WERI-Rb-1 (cell line): ENCODE measurements at regions not wholly inside any gene's neighbourhood (a gene's known extent, or its start where the extent isn't known, plus 50 kb on each side); places are given as distances from the start of the nearest gene placed in this dataset.
"Not testable (repeated sequence)": the region's sequence is repeated elsewhere in the genome, so short reads cannot be mapped to it uniquely, and the experiment has no call there.

Experiments
- DNase-seq: peaks from one replicate; pipeline ENCODE4 v3.0.0-alpha.2; 2020
- H3K27ac ChIP-seq: fragments of 250-450 bp; sonication (Bioruptor Pico); 2 replicates; pipeline ENCODE4 v1.5.1; 2020; ENCODE audit warnings: mild to moderate bottlenecking, moderate library complexity
- H3K27me3 ChIP-seq: fragments of 250-450 bp; sonication (Bioruptor Pico); 2 replicates; pipeline ENCODE4 v1.5.1; 2021; ENCODE audit warnings: mild to moderate bottlenecking, low read depth, moderate library complexity; ENCODE audit not compliant: insufficient read depth, severe bottlenecking
- H3K36me3 ChIP-seq: fragments of 250-450 bp; sonication (Bioruptor Pico); 2 replicates; pipeline ENCODE4 v1.5.1; 2020; ENCODE audit warnings: mild to moderate bottlenecking, moderate library complexity
- H3K4me3 ChIP-seq: 2 replicates; pipeline ENCODE4 v1.5.1; 2011; ENCODE audit warnings: low read depth, mild to moderate bottlenecking, control low read depth, low read length
- H3K9me3 ChIP-seq: fragments of 250-450 bp; sonication (Bioruptor Pico); 2 replicates; pipeline ENCODE4 v1.5.1; 2021; ENCODE audit warnings: mild to moderate bottlenecking, moderate library complexity; ENCODE audit not compliant: severe bottlenecking
- TF ChIP-seq, protein P1 (sequence below): IDR thresholded peaks from 2 replicates; pipeline ENCODE4 v1.5.1; 2011; ENCODE audit warnings: low read depth, mild to moderate bottlenecking, control low read depth, inconsistent platforms, low read length

DNA sequence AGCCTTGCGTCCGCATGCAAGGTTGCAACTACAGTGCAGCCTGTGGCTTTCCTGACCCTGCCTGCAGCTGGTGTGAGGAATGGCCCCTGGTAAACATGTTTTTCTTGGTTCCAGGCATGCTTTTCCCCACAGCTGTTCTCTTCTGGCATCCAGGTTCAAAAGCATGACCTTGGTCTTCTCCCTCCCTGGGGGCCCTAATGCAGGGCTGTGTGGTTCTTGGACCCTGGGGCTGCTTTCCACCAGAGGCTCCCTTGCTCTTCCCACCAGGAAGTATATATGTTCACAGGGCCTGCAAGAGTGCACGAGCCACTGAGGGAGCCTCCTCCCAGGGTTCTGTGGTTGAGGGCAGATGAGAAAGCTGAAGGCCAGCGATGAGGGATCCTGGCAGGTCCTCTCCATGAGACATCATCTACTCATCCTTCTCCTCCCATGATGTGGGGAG lies 125.9 kb downstream of the BCL2L11 start:
- H3K4me3 ChIP-seq, result no peak overlapping the region
- H3K27ac ChIP-seq, result no peak overlapping the region
- peaks cover 65% of the 10 kb centered on the region for H3K27me3 ChIP-seq
- no peaks in the 10 kb centered on the region for H3K36me3 ChIP-seq
- no peak for DNase-seq
- no peaks in the 10 kb centered on the region for H3K9me3 ChIP-seq
- TF ChIP-seq, protein P1, sequence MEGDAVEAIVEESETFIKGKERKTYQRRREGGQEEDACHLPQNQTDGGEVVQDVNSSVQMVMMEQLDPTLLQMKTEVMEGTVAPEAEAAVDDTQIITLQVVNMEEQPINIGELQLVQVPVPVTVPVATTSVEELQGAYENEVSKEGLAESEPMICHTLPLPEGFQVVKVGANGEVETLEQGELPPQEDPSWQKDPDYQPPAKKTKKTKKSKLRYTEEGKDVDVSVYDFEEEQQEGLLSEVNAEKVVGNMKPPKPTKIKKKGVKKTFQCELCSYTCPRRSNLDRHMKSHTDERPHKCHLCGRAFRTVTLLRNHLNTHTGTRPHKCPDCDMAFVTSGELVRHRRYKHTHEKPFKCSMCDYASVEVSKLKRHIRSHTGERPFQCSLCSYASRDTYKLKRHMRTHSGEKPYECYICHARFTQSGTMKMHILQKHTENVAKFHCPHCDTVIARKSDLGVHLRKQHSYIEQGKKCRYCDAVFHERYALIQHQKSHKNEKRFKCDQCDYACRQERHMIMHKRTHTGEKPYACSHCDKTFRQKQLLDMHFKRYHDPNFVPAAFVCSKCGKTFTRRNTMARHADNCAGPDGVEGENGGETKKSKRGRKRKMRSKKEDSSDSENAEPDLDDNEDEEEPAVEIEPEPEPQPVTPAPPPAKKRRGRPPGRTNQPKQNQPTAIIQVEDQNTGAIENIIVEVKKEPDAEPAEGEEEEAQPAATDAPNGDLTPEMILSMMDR, result no peak

DNA sequence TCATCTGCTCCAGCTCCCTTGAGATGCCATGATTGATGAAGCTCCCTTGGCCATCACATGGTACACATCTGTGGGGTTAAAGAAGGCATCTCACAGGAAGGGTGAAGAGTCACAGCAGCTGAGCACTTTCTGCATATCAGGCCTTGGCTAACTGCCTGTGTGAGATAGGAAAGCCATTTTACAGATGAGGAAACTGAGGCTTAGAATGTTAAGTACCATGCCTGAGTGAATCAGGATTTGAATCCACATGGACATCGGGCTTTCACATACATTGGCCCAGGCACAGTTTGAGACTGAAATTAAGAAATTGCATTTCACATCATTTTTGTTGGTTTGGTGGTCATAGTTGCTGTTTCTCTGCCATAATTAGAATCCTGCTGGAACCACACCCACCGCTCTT lies 126.8 kb downstream of the BCL2L11 start:
- DNase-seq, result no peak
- TF ChIP-seq, protein P1, result no peak
- H3K27me3 ChIP-seq, result peaks cover 57% of the 10 kb centered on the region

DNA sequence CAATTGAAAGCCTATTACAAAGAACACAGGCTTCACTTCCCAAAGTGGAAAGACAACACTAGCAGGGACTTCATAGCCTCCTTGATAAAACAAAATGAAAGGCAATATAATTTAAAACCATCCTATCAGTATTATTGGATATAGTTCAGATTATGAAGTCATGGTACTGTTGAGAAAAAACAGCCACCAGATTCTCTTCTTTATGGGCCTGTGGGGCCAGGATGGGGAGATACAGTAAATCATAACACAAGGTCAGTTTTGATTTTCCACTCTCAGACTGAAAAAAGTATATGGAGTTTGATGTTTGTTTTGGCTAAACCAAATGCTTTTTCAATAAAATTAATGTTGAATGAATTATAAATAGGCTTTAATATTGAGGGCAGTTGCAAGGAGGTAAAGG lies 129.1 kb downstream of the BCL2L11 start:
- H3K27ac ChIP-seq, result no peak overlapping the region
- no peaks in the 10 kb centered on the region for H3K36me3 ChIP-seq
- peaks cover 37% of the 10 kb centered on the region for H3K27me3 ChIP-seq
- H3K9me3 ChIP-seq, result no peaks in the 10 kb centered on the region
- TF ChIP-seq, protein P1, result no peak
- H3K4me3 ChIP-seq, result no peak overlapping the region
- DNase-seq, result no peak

More for the DNA sequence above, 126.8 kb downstream of the BCL2L11 start:
- H3K36me3 ChIP-seq, result no peaks in the 10 kb centered on the region
- no peaks in the 10 kb centered on the region for H3K9me3 ChIP-seq
- H3K27ac ChIP-seq, result no peak overlapping the region
- H3K4me3 ChIP-seq, result no peak overlapping the region

DNA sequence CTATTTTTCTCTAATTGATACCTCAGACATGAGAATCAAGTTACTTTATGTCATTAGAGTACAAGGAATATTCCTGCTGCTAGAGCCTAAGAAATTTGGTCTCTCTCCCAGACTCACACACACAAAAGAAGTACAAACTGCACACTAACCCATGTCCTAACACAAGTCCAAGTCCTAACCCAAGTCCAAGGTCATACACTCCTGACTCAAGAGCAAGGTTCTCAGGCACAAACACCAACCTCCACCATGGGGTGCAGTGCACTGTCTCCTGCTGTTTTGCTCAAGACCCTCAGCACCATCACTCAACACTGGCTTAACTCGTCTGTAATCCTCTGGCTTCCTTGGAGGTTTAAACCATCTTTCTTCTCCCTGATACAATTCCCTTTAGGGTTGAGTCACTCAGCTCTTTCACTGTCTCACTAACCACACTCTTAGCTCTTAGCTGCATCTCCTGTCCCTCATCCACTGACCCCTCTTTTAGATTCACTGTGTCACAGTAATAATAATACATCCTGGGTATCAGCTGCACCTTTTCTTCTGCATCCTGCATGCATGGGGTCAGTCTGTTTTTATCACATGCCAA lies 129.8 kb downstream of the BCL2L11 start:
- DNase-seq, result no peak
- TF ChIP-seq, protein P1, result no peak
- peaks cover 32% of the 10 kb centered on the region for H3K27me3 ChIP-seq
- H3K9me3 ChIP-seq, result no peaks in the 10 kb centered on the region
- H3K36me3 ChIP-seq, result no peaks in the 10 kb centered on the region
- H3K4me3 ChIP-seq, result no peak overlapping the region
- no peak overlapping the region for H3K27ac ChIP-seq

DNA sequence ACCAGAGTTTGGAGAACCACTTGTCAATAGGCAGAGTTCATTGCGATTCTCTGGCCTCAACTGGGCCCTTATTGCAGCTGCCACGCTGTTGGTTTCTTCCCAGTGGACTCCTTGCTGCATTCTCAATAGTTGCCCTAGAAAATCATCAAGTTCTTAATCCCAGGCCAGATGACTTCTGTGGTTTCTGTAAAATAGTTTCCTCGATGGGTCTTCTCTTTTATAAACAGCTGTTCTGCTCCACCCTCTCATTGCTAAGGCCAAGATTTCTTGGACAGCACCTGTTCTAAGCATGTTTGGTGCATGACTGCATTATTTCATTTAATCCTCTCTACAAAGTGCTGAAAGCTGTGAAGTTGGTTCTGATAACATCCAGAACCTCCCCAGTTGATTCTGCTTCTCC lies 131.0 kb downstream of the BCL2L11 start:
- Histone ChIP-seq H3K27ac (no peak overlapping the region), H3K27me3 (peaks cover 22% of the 10 kb centered on the region), H3K36me3 (no peaks in the 10 kb centered on the region), H3K4me3 (no peak overlapping the region), H3K9me3 (no peaks in the 10 kb centered on the region)
- TF ChIP-seq, protein P1, result no peak
- DNase-seq, result no peak

DNA sequence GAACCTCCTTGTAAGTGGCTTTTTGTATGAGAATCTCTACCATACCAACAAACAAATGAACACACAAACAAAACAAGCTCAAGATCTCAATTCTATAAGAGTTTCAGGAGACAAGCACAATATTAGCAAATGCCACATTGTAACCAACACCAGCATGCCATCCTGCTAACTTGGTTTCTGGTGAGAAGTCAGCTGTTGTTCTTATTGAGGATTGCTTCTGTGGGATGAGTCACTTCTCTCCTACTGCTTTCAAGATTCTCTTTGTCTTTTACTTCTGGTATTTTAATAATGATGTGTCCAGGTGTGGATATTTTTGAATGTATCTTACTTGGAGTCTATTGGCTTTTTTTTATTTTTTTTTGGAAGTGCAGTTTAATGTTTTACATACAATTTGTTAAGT lies 131.7 kb downstream of the BCL2L11 start:
- Histone ChIP-seq H3K27me3 (peaks cover 19% of the 10 kb centered on the region), H3K27ac (no peak overlapping the region), H3K4me3 (no peak overlapping the region), H3K36me3 (no peaks in the 10 kb centered on the region), H3K9me3 (no peaks in the 10 kb centered on the region)
- TF ChIP-seq, protein P1, result no peak
- DNase-seq, result no peak

DNA sequence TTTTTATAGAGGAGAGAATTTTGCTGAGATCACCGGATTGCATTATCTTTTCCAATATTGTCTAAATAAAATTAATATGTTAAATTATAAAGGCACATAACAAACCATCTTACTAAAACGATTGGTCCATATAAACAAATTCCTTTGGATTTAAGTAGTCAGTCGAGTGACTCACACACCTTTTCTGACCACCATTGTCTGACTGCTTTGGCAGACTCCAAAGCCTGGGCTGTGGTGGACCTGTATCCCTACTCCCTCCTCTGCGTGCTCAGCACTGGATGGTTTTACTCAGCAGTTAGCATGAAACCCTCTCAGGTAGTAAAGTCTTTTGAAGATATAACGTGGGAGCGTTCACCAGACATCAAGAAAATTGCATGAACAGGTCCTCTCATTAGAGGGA lies 134.2 kb downstream of the BCL2L11 start:
- not testable (repeated sequence) for H3K9me3 ChIP-seq, H3K27me3 ChIP-seq, H3K4me3 ChIP-seq, DNase-seq, H3K27ac ChIP-seq, H3K36me3 ChIP-seq

DNA sequence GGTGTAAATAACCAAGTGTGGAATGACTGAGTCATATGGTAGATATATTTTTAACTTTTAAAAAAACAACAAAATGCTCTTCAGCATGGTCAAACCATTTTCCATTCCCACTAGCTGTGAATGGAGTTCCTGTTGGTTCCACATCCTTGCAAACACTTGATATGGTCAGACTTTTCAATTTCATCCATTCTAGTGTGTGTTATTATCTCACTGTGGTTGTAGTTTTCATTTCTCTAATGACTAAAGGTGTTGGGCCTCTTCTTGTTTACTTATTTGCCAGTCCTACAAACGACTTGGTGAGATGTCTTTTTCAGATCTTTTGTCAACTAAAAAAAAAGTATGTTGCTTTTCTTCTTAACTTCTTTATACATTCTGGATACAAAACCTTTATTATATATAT lies 135.9 kb downstream of the BCL2L11 start:
- not testable (repeated sequence) for H3K27ac ChIP-seq, H3K36me3 ChIP-seq, H3K9me3 ChIP-seq, H3K27me3 ChIP-seq, DNase-seq, H3K4me3 ChIP-seq

DNA sequence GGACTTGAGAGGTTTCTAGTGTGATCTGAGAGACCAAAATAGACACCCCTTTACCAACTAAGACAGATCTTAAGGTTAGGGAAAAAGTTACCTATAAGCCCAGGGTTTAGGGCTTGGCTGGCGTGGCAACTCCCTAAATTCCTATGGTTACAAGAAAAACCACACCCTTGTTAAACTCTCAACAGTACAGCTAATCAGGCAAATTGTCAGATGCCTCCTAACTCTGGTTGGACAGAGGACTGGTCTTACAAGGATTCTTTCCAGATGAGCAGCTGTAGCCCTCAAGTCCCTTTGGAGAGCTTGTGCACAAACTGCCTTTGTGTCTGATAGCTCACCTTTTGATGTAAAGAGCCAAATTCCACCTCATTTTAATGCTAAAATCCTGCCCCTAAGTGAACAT lies 136.9 kb downstream of the BCL2L11 start:
- H3K4me3 ChIP-seq, H3K27ac ChIP-seq, DNase-seq, H3K9me3 ChIP-seq, H3K27me3 ChIP-seq, H3K36me3 ChIP-seq: not testable (repeated sequence)
